Amygdala (tissue), 56 donors: ENCODE measurements at regions not wholly inside any gene's neighbourhood (a gene's known extent, or its start where the extent isn't known, plus 50 kb on each side); places are given as distances from the start of the nearest gene placed in this dataset.

Experiments
- DNase-seq, 56 donors: peaks; one replicate each; lab custom pipeline; 2025; lab: John Stamatoyannopoulos, UW

DNA sequence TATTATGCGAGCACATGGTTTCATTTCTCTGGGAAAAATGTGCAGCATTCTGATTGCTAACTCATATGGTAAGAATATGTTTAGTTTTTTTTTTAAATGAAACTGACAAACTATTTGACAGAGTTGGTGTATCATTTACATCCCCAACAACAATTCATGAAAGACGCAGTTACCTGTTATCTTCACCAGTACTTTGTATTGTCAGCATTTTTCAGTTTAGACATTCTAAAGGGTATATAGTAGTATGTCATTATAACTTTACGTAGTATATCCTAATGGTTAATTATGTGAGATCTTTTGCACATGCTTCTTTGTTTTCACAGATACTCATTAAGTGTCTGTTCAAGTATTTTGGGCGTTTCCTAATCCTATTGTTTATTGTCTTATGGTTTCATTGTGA lies 891.1 kb upstream of the AGA start:
- DNase-seq = no peak

DNA sequence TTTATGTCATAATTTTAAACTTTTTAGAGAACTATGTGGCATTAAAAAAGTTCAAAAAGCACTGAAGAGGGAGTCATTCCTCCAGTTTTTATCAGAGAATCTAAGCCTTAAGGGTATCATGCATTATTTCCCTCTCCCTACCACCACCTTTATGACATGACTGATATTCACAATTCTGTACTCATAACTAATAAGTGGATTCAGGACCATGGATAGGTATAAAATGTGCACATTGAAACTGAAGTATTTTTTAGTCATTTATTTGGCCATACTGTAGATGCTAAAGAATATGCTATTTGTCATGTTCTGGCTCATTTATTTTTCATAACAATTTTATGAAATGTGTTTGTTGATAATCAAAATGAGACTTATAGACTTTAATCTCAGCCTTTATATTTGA lies 897.5 kb upstream of the AGA start:
- no peak for DNase-seq

DNA sequence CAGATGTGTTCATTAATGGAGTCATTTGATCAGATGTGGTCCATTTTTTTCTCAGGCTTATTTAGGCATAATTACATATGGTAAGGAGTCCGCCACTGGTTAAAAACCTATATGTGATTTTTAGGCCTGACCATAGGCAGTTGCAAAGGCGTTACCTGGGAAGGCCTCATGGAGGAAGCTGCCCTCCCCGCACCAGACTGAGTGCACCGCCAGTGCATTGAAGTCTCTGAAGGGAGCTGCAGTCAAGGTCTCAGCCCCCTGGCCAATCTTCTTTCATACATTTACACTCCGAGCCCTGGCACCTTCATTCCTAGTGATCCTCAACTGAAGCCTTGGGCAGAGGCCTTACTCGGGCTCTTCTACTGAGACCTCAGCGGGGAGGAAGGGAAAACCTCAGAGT lies 898.2 kb upstream of the AGA start:
- DNase-seq = no peak

DNA sequence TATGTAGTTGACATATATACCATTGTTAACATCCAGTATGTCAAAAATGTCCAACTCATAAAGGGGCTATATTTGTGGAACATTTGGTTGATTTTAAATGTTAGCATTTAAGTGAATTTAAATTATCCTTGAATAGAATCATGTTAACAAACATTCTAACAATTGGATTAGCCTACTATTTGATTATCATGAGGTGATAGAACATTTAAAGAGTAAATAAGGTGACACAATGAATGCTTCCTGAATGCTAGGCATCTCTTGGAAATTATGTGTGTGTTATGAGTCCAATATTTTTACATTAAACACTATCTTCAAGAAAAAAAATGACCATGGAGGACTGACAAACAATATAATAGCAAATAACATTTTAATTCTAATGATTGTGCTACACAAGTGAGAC lies 901.9 kb upstream of the AGA start:
- no peak for DNase-seq

DNA sequence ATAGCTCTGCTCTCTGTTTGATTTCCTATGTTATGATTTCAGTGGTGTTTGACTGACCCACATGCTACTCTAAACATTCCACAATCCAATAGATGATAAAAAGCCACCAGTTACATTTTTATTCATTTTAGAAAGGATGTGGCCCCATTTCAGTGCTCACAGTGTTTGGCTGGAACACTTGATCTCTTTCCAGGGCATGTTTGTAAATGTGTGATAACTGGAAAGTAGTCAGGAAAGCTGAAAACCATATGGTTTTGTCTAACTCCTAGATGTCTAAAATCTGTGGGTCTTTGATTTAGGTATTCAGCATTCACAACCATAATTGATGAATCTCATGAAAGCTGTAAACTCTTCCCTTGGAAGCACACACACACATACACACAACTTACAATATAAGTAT lies 904.9 kb upstream of the AGA start:
- no peak for DNase-seq

DNA sequence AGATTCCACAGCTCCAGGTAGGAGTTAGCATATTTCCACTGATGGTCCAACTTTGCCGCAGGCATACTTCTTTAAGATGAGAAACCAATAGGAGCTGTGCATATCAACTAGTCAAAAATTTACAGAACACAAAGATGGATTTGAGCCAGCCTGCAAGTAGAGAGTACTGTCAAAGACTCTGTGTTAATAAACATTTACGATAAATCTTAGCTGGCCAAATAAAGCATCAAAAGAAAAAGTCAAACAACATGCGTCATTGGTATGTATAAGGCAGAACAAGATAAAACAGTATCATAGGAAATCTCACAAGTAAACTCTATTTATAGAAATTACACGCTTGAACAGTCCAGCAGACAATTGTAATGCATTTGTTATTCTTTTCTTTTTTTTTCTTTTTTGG lies 907.4 kb upstream of the AGA start:
- DNase-seq = no peak

GRCh38 chr4:178351185-178351584 lies 908.9 kb upstream of the AGA start:
- DNase-seq = no peak

- no peak for DNase-seq
Observed at GRCh38 chr4:178356725-178357124, 914.5 kb upstream of the AGA start.

- DNase-seq = no peak
Observed at GRCh38 chr4:178385481-178385880, 943.2 kb upstream of the AGA start.

- no peak for DNase-seq
Observed at GRCh38 chr4:178387756-178388155, 945.5 kb upstream of the AGA start.

- DNase-seq = no peak
Observed at GRCh38 chr4:178395798-178396197, 953.6 kb upstream of the AGA start.

DNA sequence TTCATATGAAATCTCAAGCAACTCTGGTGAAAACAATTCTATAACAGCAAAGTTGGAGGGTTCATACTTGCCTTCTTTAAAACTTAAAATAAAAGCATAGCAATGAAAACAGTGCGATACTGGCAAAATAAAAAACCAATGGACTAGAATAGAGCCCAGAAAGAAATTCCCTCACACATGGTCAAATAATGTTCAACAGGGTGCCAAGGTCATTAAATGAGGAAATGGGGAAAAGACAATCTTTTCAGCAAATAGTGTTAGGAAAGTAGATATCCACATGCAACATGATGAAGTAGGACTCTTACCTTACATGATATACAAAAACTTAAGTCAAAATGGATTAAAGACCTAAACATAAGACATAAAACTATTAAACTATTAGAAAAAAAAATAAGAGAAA lies 970.2 kb upstream of the AGA start:
- no peak for DNase-seq

- DNase-seq = no peak
Observed at GRCh38 chr4:178414042-178414441, 971.8 kb upstream of the AGA start.

GRCh38 chr4:178414881-178415446 lies 972.7 kb upstream of the AGA start:
- no peak for DNase-seq

GRCh38 chr4:178415925-178416324 lies 973.7 kb upstream of the AGA start:
- no peak for DNase-seq

GRCh38 chr4:178423366-178423765 lies 981.1 kb upstream of the AGA start:
- DNase-seq = no peak

DNA sequence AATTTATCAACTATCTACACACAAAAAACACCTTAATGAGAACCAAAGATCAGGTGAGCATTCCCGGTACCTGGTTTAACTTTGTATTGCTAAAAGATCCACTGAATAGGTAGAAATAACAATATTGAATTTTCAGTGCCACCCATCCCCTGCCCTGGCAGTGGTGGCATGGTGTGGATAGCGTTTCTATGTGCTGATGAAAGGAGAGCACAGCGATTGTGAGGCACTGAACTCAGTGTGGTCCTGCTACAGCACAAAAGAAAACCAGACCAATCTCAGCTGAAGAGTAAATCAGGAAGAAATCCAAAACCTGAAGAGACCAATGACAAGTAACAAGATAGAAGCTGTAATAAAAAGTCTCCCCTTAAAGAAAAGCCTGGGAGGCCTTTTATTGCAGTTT lies 984.6 kb upstream of the AGA start:
- DNase-seq = no peak

DNA sequence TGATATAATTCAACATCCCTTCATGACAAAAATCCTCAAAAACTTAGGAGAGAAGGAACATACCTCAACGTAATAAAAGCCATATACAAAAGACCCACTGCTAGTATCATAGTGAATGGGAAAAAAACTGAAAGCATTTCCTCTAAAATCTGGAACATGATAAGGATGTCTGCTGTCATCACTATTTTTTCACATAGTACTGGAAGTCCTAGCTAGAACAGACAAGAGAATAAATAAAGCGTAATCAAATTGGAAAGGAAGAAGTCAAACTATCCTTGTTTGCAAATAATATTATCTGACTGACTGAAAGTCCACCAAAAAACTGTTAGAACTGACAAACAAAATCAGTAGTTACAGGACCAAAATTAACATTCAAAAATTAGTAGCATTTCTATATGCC lies 985.4 kb upstream of the AGA start:
- DNase-seq = no peak

GRCh38 chr4:178448372-178449035 lies 1006.3 kb upstream of the AGA start:
- no peak for DNase-seq

DNA sequence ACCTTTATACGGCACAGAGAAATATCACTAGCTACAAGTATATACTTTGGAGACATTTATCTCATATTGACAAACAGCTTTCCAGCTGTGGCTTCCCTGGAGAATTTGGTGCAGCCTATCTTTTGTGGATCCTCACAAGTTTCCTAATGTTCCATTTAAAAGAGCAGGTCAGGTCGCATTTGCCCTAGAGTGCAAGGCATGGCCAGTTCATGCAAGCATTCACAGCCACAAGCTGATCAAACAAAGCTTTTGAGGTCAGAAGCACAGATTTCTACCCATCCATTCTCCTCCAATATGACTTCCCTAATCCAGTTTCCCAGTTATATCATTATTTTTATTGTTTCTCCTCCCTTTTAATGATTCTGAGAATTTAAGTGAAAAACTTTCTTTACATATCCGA lies 1008.4 kb upstream of the AGA start:
- no peak for DNase-seq

DNA sequence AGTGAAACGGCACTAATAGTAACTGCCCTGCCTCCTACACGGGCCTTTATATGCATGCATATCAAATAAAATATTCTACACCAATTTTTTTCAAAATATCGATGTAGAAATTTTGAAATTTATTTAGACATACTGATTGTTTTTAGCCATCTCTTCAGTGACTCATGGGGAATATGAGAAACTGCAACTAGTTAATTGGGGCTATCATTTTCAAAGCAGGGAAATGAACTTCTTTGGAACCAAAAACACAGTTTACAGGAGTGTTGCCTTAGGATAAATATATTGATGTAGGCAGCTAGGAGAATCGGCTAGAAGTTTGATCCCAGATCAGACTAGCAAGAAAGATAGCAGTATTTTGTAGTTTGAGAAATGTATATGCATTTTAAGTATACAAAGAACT lies 1010.8 kb upstream of the AGA start:
- DNase-seq = no peak

- DNase-seq = no peak
Observed at GRCh38 chr4:178457286-178457685, 1015.0 kb upstream of the AGA start.

DNA sequence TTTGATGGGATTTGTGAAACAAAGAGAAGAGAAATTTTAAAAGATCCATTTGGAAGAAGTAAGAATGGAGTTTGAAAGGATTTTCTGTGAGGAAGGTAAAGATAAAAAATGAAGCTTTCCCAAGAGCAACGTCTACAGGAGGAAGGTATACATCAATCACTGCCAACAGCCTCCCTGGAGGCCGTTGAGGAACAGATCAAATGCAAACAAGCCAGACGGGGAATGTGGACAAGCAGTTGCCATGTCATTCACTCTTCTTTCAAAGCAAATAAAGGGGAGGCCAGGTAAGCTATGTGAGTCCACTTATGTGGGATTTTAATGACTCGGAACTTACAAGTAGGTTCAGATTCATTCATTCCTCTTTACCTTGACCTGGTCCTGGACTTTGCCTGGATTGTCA lies 1020.5 kb upstream of the AGA start:
- no peak for DNase-seq
